ENCODE measurements at regions not wholly inside any gene's neighbourhood (a gene's known extent, or its start where the extent isn't known, plus 50 kb on each side); places are given as distances from the start of the nearest gene placed in this dataset.
"Not testable (repeated sequence)": the region's sequence is repeated elsewhere in the genome, so short reads cannot be mapped to it uniquely, and the experiment has no call there.

DNA sequence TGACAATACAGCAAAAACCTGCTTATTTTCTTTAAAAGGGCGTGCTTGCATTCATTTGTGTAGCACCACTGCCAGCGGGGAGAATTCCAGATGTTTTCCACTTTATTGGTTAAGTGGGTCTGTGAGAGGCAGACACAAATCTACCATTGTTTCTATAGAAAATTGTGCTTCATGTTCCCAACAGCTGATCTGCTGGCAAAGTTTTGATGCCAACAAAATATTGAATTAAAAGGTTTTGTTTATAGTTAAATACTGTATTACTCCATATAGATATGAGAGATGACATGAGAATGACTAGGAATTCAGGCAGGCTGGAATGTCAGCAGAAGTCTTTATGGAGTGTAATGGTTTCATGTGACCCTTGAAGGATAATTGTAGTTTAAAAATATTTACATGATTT lies 182.7 kb downstream of the MC4R start:
- TF ChIP-seq, protein P1, sequence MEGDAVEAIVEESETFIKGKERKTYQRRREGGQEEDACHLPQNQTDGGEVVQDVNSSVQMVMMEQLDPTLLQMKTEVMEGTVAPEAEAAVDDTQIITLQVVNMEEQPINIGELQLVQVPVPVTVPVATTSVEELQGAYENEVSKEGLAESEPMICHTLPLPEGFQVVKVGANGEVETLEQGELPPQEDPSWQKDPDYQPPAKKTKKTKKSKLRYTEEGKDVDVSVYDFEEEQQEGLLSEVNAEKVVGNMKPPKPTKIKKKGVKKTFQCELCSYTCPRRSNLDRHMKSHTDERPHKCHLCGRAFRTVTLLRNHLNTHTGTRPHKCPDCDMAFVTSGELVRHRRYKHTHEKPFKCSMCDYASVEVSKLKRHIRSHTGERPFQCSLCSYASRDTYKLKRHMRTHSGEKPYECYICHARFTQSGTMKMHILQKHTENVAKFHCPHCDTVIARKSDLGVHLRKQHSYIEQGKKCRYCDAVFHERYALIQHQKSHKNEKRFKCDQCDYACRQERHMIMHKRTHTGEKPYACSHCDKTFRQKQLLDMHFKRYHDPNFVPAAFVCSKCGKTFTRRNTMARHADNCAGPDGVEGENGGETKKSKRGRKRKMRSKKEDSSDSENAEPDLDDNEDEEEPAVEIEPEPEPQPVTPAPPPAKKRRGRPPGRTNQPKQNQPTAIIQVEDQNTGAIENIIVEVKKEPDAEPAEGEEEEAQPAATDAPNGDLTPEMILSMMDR (IDR thresholded peaks at IDR 0.05), result no peak
- ATAC-seq, result no peak
- 34 to 42% (median 38%) methylated on average over 2 of the region's 2 CpGs for WGBS, 3 donors
- H3K4me3 ChIP-seq, result no peak overlapping the region
- no peaks in the 10 kb centered on the region for H3K36me3 ChIP-seq (ENCODE audit: insufficient read depth in 1 of 2, low read depth in 1 of 2)
- H3K27me3 ChIP-seq (ENCODE audit: insufficient read depth in 3 of 3, low read length in 2 of 3), result no peaks in the 10 kb centered on the region
- H3K27ac ChIP-seq, result no peak overlapping the region
- intact Hi-C loops (cut with DNase I), result no loop called here
- no peak for DNase-seq
- no peaks in the 10 kb centered on the region for H3K9me3 ChIP-seq
- no peaks in the 10 kb centered on the region for H3K4me1 ChIP-seq

DNA sequence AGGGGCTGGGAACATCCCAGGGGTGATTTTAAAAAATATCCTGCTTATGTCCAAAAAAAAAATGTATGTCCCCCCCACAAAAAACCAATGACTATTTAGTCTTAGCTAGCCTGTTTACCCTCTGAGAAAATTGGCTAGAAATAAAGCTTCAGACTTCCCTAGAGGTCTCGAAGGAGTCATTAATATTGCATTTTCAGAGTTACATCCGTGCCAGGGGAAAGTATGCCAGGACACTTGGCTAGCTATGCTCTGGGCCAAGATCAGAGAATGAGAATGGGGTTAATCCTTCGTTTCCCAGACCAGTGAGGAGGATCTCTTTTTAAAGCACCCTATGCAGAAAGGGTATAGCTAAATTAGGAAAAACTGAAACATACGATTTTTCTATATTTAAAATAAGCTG lies 183.6 kb downstream of the MC4R start:
- TF ChIP-seq, protein P1 (IDR thresholded peaks at IDR 0.05), result no peak
- Histone ChIP-seq H3K27ac (no peak overlapping the region), H3K27me3 (ENCODE audit: insufficient read depth in 3 of 3, low read length in 2 of 3) (no peaks in the 10 kb centered on the region), H3K9me3 (no peaks in the 10 kb centered on the region), H3K4me1 (no peaks in the 10 kb centered on the region), H3K4me3 (no peak overlapping the region), H3K36me3 (ENCODE audit: insufficient read depth in 1 of 2, low read depth in 1 of 2) (no peaks in the 10 kb centered on the region)
- DNase-seq (no peak), ATAC-seq (no peak)
- WGBS, 3 donors, result 3 to 10% (median 4%) methylated on average over 4 of the region's 4 CpGs
- intact Hi-C loops (cut with DNase I), result no loop called here

DNA sequence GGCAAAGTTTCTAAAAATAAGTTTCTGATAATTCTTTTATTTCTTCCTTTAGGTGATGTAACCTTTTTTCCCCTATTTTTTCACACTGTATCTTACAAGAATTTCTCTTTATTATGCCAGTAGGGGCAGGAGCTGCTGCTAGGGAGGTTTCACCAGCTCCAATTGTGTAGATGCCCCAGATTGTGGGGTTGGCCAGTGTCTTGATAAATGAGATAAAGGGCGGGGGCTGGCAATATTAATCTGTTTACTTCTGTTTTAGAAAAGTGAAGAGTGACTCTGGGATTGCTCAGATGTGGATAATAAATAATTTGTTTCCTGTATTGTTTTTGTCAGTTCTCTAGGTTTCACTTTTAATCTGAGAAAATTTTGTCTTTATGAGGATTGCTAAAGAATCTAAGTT lies 190.4 kb downstream of the MC4R start:
- ATAC-seq (no peak), DNase-seq (no peak)
- Histone ChIP-seq H3K36me3 (ENCODE audit: insufficient read depth in 1 of 2, low read depth in 1 of 2) (no peaks in the 10 kb centered on the region), H3K4me1 (no peaks in the 10 kb centered on the region), H3K9me3 (no peaks in the 10 kb centered on the region), H3K27ac (no peak overlapping the region), H3K4me3 (no peak overlapping the region), H3K27me3 (ENCODE audit: insufficient read depth in 3 of 3, low read length in 2 of 3) (no peaks in the 10 kb centered on the region)
- whole genome bisulfite sequencing, 3 donors, result 27 to 86% (median 82%) methylated on average over 1 of the region's 1 CpG
- TF ChIP-seq, protein P1 (IDR thresholded peaks at IDR 0.05), result no peak
- intact Hi-C loops (cut with DNase I), result no loop called here

DNA sequence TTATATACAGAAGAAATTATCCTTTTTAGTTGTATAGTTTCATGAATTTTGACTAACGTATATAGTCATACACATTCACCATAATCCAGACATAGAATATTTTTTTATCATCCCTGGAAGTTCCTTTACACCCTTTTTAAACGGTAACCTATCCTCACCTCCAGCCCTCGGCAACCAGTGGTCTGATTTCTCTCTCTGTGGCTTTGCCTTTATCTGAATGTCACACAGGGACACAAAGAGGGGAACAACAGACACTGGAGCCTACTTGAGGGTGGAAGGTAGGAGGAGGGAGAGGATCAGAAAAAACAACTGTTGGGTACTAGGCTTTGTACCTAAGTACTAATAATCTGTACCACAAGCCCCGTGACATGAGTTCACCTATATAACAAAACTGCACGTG lies 191.9 kb downstream of the MC4R start:
- ATAC-seq (no peak), DNase-seq (no peak)
- no peak overlapping the region for H3K4me3 ChIP-seq
- intact Hi-C loops (cut with DNase I), result no loop called here
- TF ChIP-seq, protein P1 (IDR thresholded peaks at IDR 0.05), result no peak
- WGBS, 3 donors, result 82 to 86% (median 85%) methylated on average over 5 of the region's 5 CpGs
- H3K27me3 ChIP-seq (ENCODE audit: insufficient read depth in 3 of 3, low read length in 2 of 3), result no peaks in the 10 kb centered on the region
- H3K9me3 ChIP-seq, result no peaks in the 10 kb centered on the region
- no peaks in the 10 kb centered on the region for H3K4me1 ChIP-seq
- no peaks in the 10 kb centered on the region for H3K36me3 ChIP-seq (ENCODE audit: insufficient read depth in 1 of 2, low read depth in 1 of 2)
- H3K27ac ChIP-seq, result no peak overlapping the region

DNA sequence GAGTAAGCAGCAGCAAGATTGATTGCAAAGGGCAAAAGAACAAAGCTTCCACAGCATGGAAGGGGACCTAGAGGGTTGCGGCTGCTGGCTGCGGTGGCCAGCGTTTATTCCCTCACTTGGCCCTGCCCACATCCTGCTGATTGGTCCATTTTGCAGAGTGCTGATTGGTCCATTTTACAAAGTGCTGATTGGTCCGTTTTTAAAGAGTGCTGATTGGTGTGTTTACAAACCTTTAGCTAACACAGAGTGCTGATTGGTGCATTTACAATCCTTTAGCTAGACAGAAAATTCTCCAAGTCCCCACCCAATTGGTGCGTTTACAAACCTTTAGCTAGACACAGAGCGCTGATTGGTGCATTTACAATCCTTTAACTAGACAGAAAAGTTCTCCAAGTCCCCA lies 194.4 kb downstream of the MC4R start:
- WGBS, 3 donors, result 87 to 90% (median 89%) methylated on average over 6 of the region's 6 CpGs
- not testable (repeated sequence) for H3K4me3 ChIP-seq, ATAC-seq

More for the DNA sequence above, 194.4 kb downstream of the MC4R start:
- DNase-seq; H3K27ac ChIP-seq; intact Hi-C loops (cut with DNase I); H3K9me3 ChIP-seq; H3K36me3 ChIP-seq (ENCODE audit: insufficient read depth in 1 of 2, low read depth in 1 of 2); H3K4me1 ChIP-seq; H3K27me3 ChIP-seq (ENCODE audit: insufficient read depth in 3 of 3, low read length in 2 of 3): not testable (repeated sequence)

Measured in psoas muscle (tissue), 7 donors.